WTC11 (cell line): ENCODE measurements at regions not wholly inside any gene's neighbourhood (a gene's known extent, or its start where the extent isn't known, plus 50 kb on each side); places are given as distances from the start of the nearest gene placed in this dataset.

Experiments used
- ATAC-seq: fragments of 200-7000 bp; cut with Tn5 transposase; 2 replicates; pipeline ENCODE4 v1.10.0; 2021; ENCODE audit warnings: mild to moderate bottlenecking, moderate library complexity
- CTCF ChIA-PET: fragments of 300-600 bp; sonication (Branson Sonifier 250); formaldehyde crosslinking; loops from one replicate; lab custom pipeline; 2021; ENCODE audit warnings: antibody characterized with exemption; lab: Charles Lee
- POLR2A ChIA-PET: fragments of 350-600 bp; sonication (Branson Sonifier 250); formaldehyde crosslinking; loops from one replicate; lab custom pipeline; 2021; ENCODE audit warnings: antibody characterized with exemption; lab: Charles Lee
- DNase-seq: peaks from one replicate; pipeline ENCODE4 v3.0.0; 2021; ENCODE audit warnings: low spot score
- H3K27ac Mint-ChIP-seq: 2 replicates; pipeline ENCODE4 v1.8.0; 2021; ENCODE audit warnings: mixed read lengths
- H3K27me3 Mint-ChIP-seq: 2 replicates; pipeline ENCODE4 v1.8.0; 2021; ENCODE audit warnings: low read depth, mild to moderate bottlenecking, moderate library complexity, mixed read lengths
- H3K36me3 Mint-ChIP-seq: 2 replicates; pipeline ENCODE4 v1.8.0; 2021; ENCODE audit warnings: mixed read lengths
- H3K4me1 Mint-ChIP-seq: 2 replicates; pipeline ENCODE4 v1.8.0; 2022; ENCODE audit warnings: mixed read lengths
- H3K4me3 Mint-ChIP-seq: 2 replicates; pipeline ENCODE4 v1.8.0; 2021; ENCODE audit warnings: mild to moderate bottlenecking, moderate library complexity, mixed read lengths
- H3K9me3 Mint-ChIP-seq: 2 replicates; pipeline ENCODE4 v1.8.0; 2021; ENCODE audit warnings: mixed read lengths
- ATF1 ChIP-seq: sonication (generic); formaldehyde crosslinking; IDR thresholded peaks from 2 replicates; pipeline ENCODE4 v1.8.1; 2023; ENCODE audit warnings: mild to moderate bottlenecking, moderate library complexity, missing genetic modification reagents
- CBFB ChIP-seq: sonication (generic); formaldehyde crosslinking; IDR thresholded peaks from 2 replicates; pipeline ENCODE4 v1.8.1; 2022; ENCODE audit warnings: mild to moderate bottlenecking, low read depth, missing genetic modification reagents
- ETV6 ChIP-seq: sonication (generic); formaldehyde crosslinking; IDR thresholded peaks from 2 replicates; pipeline ENCODE4 v1.8.1; 2022; ENCODE audit warnings: mild to moderate bottlenecking, missing genetic modification reagents
- FOXP1 ChIP-seq: sonication (generic); formaldehyde crosslinking; IDR thresholded peaks from 2 replicates; pipeline ENCODE4 v1.8.0; 2022; ENCODE audit warnings: missing genetic modification reagents, mild to moderate bottlenecking, moderate library complexity, borderline replicate concordance
- MLX ChIP-seq: sonication (generic); formaldehyde crosslinking; IDR thresholded peaks from 2 replicates; pipeline ENCODE4 v1.8.1; 2023; ENCODE audit warnings: mild to moderate bottlenecking, missing genetic modification reagents, moderate library complexity
- MYBL2 ChIP-seq: sonication (generic); formaldehyde crosslinking; IDR thresholded peaks from 2 replicates; pipeline ENCODE4 v1.8.1; 2023; ENCODE audit warnings: mild to moderate bottlenecking, moderate library complexity, missing genetic modification reagents
- NFATC4 ChIP-seq: fragments of 250-450 bp; sonication (Bioruptor Pico); IDR thresholded peaks from 2 replicates; pipeline ENCODE4 v1.9.0; 2021; ENCODE audit warnings: mild to moderate bottlenecking
- NFYB ChIP-seq: sonication (generic); formaldehyde crosslinking; conservative IDR thresholded peaks from 2 replicates; pipeline ENCODE4 v1.8.0; 2022; ENCODE audit warnings: low read depth, missing genetic modification reagents
- NR2C2 ChIP-seq: sonication (generic); formaldehyde crosslinking; IDR thresholded peaks from 2 replicates; pipeline ENCODE4 v1.8.0; 2022; ENCODE audit warnings: mild to moderate bottlenecking, missing genetic modification reagents
- PRDM15 ChIP-seq: sonication (generic); formaldehyde crosslinking; IDR thresholded peaks from 2 replicates; pipeline ENCODE4 v1.8.0; 2022; ENCODE audit warnings: missing genetic modification reagents
- SOX15 ChIP-seq: fragments of 250-450 bp; sonication (Bioruptor Pico); IDR thresholded peaks from 2 replicates; pipeline ENCODE4 v1.9.0; 2021; ENCODE audit warnings: mild to moderate bottlenecking
- STAT6 ChIP-seq: sonication (generic); formaldehyde crosslinking; conservative IDR thresholded peaks from 2 replicates; pipeline ENCODE4 v1.8.1; 2023; ENCODE audit warnings: mild to moderate bottlenecking, low read depth, missing genetic modification reagents, moderate library complexity
- TEAD4 ChIP-seq: sonication (generic); formaldehyde crosslinking; IDR thresholded peaks from 2 replicates; pipeline ENCODE4 v1.8.0; 2022; ENCODE audit warnings: mild to moderate bottlenecking, missing genetic modification reagents
- ZBTB43 ChIP-seq: sonication (generic); formaldehyde crosslinking; IDR thresholded peaks from 2 replicates; pipeline ENCODE4 v1.8.1; 2023; ENCODE audit warnings: mild to moderate bottlenecking, missing genetic modification reagents
- ZNF263 ChIP-seq: sonication (generic); formaldehyde crosslinking; IDR thresholded peaks from 2 replicates; pipeline ENCODE4 v1.8.1; 2022; ENCODE audit warnings: low read depth, mild to moderate bottlenecking, moderate library complexity, missing genetic modification reagents
- ZNF416 ChIP-seq: fragments of 250-450 bp; sonication (Bioruptor Pico); IDR thresholded peaks from 2 replicates; pipeline ENCODE4 v1.9.0; 2021; ENCODE audit warnings: mild to moderate bottlenecking, inconsistent platforms
- ZNF425 ChIP-seq: fragments of 250-450 bp; sonication (Bioruptor Pico); conservative IDR thresholded peaks from 2 replicates; pipeline ENCODE4 v1.9.0; 2021; ENCODE audit warnings: mild to moderate bottlenecking
- ZSCAN18 ChIP-seq: fragments of 250-450 bp; sonication (Bioruptor Pico); IDR thresholded peaks from 2 replicates; pipeline ENCODE4 v2.1.2; 2022; ENCODE audit warnings: mild to moderate bottlenecking, moderate library complexity

- H3K9me3 Mint-ChIP-seq, result peaks cover 5% of the 10 kb centered on the region; the same call in 1 of the 2 replicates
- ATAC-seq (no peak), DNase-seq (no peak)
- TF ChIP-seq ATF1 (CRISPR knock-in tag) (no peak), ZNF416 (CRISPR knock-in tag) (no peak), STAT6 (CRISPR knock-in tag) (no peak), ZNF263 (no peak), MYBL2 (CRISPR knock-in tag) (no peak), CBFB (CRISPR knock-in tag) (no peak), ETV6 (CRISPR knock-in tag) (no peak), TEAD4 (CRISPR knock-in tag) (no peak), SOX15 (CRISPR knock-in tag) (no peak), MLX (no peak), NR2C2 (CRISPR knock-in tag) (no peak), FOXP1 (CRISPR knock-in tag) (no peak), NFYB (CRISPR knock-in tag) (no peak), ZNF425 (CRISPR knock-in tag) (no peak), ZBTB43 (CRISPR knock-in tag) (no peak), NFATC4 (CRISPR knock-in tag) (no peak), ZSCAN18 (no peak), PRDM15 (no peak)
- H3K27ac Mint-ChIP-seq, result no peak overlapping the region
- ChIA-PET CTCF (interaction anchor here (0.8 kb wide), 1 partner anchor 514 kb away, joined by 3 read pairs; no protein-coding TSS in a partner anchor), POLR2A (no interaction called here)
- H3K27me3 Mint-ChIP-seq, result peaks cover 6% of the 10 kb centered on the region
- no peaks in the 10 kb centered on the region for H3K36me3 Mint-ChIP-seq
- H3K4me3 Mint-ChIP-seq, result no peak overlapping the region
- H3K4me1 Mint-ChIP-seq, result peaks cover 17% of the 10 kb centered on the region
Observed at GRCh38 chr22:27269751-27270543, 531.6 kb downstream of the MN1 start.
